Inflammatory macrophage (primary cell): ENCODE measurements at regions not wholly inside any gene's neighbourhood (a gene's known extent, or its start where the extent isn't known, plus 50 kb on each side); places are given as distances from the start of the nearest gene placed in this dataset.

Experiments
- DNase-seq, 2 donors: peaks; one replicate each; pipeline ENCODE4 v3.0.0-alpha.2; 2020 to 2022

GRCh38 chr13:103283451-103283820, 217.2 kb upstream of the SLC10A2 start:
- DNase-seq = no peak

DNA sequence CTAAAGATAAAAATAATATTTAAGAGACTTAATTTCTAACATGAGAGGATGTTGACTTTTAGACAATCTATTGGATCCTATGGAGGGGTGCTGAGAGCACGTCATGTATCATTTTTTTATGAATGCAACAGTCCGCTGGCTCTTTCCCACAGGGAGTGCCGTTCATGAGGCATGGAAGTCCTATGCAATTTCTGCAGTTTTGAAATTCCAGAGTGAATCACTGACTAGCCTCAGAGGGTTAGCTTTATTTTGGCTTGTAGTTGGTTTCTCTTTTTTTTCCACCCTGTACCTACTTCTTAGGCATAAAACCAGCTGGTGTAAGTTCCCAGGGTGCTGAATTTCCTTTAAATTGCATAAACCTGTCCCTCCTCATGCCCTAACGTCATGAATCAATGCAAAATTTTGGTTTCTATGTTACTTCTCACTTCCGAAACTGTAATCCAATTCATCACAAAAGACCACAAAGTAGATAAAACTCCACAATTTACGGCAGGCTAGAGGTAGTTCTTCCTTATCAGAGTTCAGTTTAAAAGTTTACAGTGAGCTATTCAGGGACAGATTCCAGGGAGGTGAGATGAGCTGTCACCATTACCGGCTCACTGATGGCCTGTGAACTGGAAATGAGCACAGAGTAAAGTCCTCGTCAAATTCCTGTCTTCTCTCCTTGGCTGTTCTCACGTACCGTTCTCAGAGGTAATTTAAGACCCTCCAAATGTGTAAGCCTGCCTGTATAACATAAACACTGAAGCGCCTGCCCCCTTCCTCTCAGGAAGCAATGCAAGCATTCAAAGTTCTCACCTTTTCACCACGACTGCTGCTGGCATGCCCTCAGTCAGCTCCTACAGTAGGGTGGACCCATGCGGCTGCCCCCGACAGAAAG, 216.6 kb upstream of the SLC10A2 start:
- DNase-seq = no peak

- DNase-seq = no peak
Observed at GRCh38 chr13:103277959-103278694, 211.9 kb upstream of the SLC10A2 start.

DNA sequence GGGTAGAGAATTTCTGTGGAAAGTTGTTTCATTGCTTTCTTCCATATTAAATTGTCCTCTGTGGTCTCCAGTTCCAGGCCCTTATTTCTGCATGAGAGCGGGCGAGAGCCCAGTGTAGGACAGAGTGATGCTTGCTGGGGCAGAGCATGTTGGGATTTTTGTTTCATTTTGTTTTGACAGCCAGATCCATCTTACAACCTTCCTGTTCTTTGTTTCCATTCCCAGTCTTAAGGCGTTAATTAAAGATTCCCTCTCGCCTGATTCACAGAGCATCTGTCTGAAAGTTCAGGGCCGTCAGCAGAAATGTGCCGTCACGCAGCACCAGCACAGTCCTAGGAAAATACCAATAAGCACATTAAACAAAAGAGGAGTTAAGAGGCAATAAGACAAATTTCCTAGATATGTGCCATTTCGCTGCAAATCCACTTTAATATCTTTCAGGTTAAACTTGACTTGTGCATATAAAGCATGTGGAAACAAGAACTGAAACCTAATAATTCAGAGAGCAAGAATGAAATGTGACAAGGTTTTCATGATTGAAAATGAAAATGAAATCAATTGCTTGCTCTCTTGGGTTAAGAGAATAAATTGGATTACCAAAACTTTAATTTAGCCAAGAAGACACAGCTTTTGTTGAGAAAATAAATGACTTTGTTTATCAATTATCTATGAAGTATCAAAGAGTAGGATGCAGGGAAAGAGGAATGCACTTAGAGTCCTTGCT, 210.7 kb upstream of the SLC10A2 start:
- DNase-seq = no peak

DNA sequence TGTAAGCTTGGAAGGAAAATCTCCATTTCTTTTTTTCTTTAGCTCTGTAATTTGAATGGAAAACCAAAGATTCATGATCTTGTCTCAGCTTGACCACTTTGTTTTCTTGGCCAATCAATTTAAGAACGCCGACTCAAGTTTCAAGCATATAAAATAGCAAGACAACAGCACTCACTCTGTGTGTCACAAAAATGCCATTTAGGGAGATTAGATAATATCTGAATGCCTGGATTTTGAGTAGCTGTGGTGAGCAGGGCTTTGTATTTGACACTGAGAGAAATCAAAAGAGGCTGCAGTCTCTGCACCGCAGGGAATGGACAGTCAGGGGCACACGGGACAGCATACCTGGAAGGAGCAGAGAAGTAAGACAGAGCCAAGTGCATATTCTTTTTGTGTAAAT, 209.5 kb upstream of the SLC10A2 start:
- DNase-seq = no peak

- DNase-seq = no peak
Observed at GRCh38 chr13:103275081-103275480, 208.9 kb upstream of the SLC10A2 start.

- DNase-seq = no peak
Observed at GRCh38 chr13:103273825-103274224, 207.6 kb upstream of the SLC10A2 start.

- no peak for DNase-seq
Observed at GRCh38 chr13:103272770-103273169, 206.6 kb upstream of the SLC10A2 start.

- no peak for DNase-seq
Observed at GRCh38 chr13:103263448-103263847, 197.2 kb upstream of the SLC10A2 start.

DNA sequence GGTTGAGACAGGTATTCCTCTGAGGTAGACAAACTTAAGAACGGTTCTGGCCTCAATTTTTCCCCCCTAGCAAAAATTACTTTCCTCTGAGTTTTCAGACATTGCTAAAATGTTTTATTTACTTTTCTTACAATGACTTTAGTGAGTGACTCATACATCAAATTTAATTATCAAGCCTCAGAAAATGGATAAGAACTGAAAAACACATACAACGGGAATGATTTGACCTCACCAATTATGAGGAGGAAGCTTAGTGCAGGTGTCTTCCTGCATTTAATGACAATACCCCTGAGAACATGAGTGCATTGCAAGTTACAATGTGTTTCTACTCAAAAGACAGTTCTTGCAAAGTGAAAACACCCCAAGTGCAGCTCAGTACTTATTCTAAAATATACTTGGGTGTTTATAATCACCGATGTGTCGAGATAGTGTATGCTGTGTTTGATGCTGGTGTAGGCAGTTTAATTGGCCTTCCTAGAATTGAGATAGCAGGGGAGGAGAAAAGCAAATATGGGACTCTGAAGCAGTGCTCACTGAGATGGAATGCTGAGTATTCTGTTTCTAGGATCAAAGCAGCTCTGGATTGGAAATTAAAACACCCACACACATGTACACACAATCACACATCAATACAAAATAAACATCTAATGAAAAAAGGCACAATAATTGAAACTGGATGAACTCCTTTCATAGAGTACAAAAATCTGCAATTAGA, 189.5 kb upstream of the SLC10A2 start:
- DNase-seq = no peak

DNA sequence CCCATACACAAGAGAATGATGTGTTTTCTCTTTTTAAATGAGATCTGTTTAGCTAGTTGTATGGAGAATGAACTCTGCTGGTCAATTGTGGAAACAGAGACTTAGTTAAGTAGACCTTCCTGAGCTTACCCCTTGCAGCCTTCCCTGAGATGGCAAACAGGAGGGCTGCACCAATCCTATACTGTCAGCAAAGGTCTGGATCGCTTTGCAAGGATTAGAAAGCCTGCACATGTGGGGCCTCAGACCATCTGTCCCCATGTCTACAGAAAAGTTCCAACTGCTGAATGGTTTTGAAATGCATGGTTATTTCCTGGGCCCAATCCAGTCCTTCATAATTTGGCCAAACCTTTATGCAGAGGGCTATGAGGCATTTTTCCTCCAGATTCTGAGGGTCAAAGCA, 183.9 kb upstream of the SLC10A2 start:
- DNase-seq = no peak

DNA sequence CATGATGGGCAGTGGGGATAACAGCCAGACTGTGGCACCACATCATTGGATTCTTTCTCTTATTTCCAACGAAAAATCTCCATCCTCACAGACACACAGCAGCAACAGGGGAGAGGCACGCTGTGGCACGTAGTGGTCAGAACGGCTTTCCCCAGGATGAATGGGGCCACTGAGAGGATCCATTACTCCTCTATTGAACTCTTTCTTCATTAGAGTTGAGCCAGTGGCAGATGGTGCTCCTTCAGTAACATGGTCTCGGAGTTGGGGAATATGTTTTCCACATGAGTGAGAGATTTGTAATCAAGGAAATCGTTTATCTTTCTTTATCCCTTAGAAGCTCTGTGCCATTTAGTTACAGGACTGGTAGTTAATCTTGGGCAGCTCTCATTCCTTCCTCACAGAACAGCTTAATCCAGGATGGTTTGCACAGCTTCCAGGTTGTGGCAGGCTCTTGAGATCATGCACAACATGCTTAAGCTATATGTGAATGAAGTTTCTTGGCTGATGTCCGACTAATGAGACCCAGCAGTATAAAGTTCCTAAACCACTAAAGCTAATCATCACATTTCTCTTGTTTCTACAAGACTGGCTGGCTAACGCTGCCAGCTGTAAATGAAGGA, 180.5 kb upstream of the SLC10A2 start:
- no peak for DNase-seq

GRCh38 chr13:103243495-103243894, 177.3 kb upstream of the SLC10A2 start:
- DNase-seq = no peak

DNA sequence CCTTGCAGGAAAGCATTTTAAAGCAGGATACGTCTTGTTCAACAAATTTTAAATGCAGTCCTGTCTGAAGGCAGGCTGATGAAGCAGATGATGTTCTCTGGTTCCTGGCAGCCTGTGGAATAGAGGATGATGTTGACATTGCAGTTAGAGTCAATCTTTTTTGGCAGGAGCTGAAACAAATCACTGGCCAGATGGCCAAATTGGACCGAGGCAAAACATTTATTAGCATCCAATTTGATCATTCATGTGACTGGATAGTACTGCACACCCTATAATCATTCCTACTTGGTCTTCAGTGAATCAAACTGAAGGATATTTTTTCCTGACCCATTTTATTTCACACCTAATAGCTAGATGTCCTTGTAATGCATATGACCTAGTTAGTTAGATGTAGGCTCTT, 172.2 kb upstream of the SLC10A2 start:
- DNase-seq = no peak

DNA sequence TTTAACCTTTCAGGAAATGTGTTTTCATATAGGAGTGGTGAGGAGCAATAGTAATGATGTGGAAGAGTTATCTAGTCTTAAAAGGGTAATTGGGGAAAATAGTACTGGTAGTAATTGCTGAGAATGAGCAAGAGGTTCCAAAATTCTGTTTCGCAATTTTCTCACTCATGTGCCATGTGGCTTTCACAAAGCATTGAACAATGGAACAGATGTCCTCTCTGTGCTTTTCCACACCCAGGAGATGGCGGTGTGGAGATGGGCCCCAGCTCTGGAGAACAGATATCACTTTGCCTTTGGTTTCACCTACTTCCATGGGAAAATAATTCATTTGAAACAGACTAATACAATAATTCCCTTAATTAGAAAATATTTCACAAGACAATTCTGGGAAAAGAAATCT, 170.0 kb upstream of the SLC10A2 start:
- DNase-seq = no peak

- DNase-seq = no peak
Observed at GRCh38 chr13:103229674-103230073, 163.5 kb upstream of the SLC10A2 start.

DNA sequence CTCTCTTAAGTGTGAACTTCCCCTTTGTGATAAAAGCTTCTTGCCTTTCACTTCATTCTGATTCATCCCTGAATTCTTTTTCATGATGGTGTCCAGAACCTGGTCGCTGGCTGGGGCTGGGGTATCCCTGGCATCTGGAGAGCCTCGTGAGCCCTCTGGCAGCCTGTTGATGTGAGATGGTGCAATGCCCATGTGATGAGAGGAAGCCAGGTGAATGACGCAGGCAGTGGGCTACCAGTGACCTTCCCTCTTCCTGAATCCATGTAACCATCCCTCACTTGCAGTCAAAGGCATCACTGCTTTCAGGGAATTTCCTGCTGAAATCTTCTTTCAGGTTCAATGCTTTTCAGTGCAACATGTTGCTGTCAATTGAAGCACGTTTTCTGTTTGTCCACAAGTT, 158.6 kb upstream of the SLC10A2 start:
- no peak for DNase-seq

GRCh38 chr13:103222683-103223082, 156.5 kb upstream of the SLC10A2 start:
- DNase-seq = no peak

- DNase-seq = no peak
Observed at GRCh38 chr13:103218253-103218652, 152.0 kb upstream of the SLC10A2 start.

GRCh38 chr13:103213152-103213551, 146.9 kb upstream of the SLC10A2 start:
- DNase-seq = no peak

- no peak for DNase-seq
Observed at GRCh38 chr13:103210348-103210747, 144.1 kb upstream of the SLC10A2 start.

GRCh38 chr13:103203735-103204330, 137.6 kb upstream of the SLC10A2 start:
- no peak for DNase-seq
